Ovary (tissue), 7 donors: ENCODE measurements at regions not wholly inside any gene's neighbourhood (a gene's known extent, or its start where the extent isn't known, plus 50 kb on each side); places are given as distances from the start of the nearest gene placed in this dataset.
"Not testable (repeated sequence)": the region's sequence is repeated elsewhere in the genome, so short reads cannot be mapped to it uniquely, and the experiment has no call there.

Experiments used
- DNase-seq, 5 donors: peaks; one replicate each; pipeline ENCODE4 v3.0.0-alpha.2; 2019 to 2020
- H3K27ac ChIP-seq, 2 donors: fragments of 200-600 bp; one replicate each; pipeline versions ENCODE4 v1.5.1 to v1.8.0; 2019 to 2022
- H3K27me3 ChIP-seq: fragments of 200-600 bp; one replicate; pipeline ENCODE4 v1.8.0; 2022
- H3K36me3 ChIP-seq: fragments of 200-600 bp; sonication (generic); one replicate; pipeline ENCODE4 v1.5.1; 2019
- H3K4me1 ChIP-seq: one replicate; pipeline ENCODE4 v1.8.1; 2013; ENCODE audit warnings: mild to moderate bottlenecking, moderate library complexity; ENCODE audit not compliant: insufficient read depth
- H3K4me3 ChIP-seq: fragments of 200-600 bp; sonication (generic); one replicate; pipeline ENCODE4 v1.5.1; 2017
- H3K9me3 ChIP-seq, 2 donors: fragments of 200-600 bp in 1 of 2; sonication (generic) in 1 of 2; one replicate each; pipeline versions ENCODE4 v1.5.1 to v1.8.1; 2013 to 2019; ENCODE audit warnings: mild to moderate bottlenecking in 1 of 2, moderate library complexity in 1 of 2
- EP300 ChIP-seq: sonication (generic); formaldehyde crosslinking; IDR thresholded peaks from one replicate; pipeline ENCODE4 v1.6.1; 2017; ENCODE audit warnings: antibody characterized with exemption
- POLR2A ChIP-seq: fragments of 450-650 bp; IDR thresholded peaks from one replicate; pipeline ENCODE4 v1.6.1; 2017; ENCODE audit warnings: antibody characterized with exemption, mild to moderate bottlenecking, moderate library complexity
- WGBS, 3 donors: extraction: QIAGEN DNeasy Blood & Tissue Kit in 1 of 3; methylation state at CpG; one replicate each; pipeline versions ENCODE4 v1.1.5 to v1.1.7; 2013 to 2017; 5-methylcytosine and 5-hydroxymethylcytosine counted together
- intact Hi-C, 4 donors: fragments of 100-400 bp; cut with DNase I; formaldehyde crosslinking; loops; one replicate each; pipeline versions ENCODE4 v1.11.0 to v1.15.1; 2022 to 2023
- TF ChIP-seq, protein P1 (sequence below), 3 donors: fragments of 450-650 bp in 2 of 3; fragments of 200-600 bp in 1 of 3; IDR thresholded peaks; one replicate each; pipeline versions ENCODE4 v1.5.1 to v1.8.0; 2016 to 2022; ENCODE audit warnings: antibody characterized with exemption in 3 of 3, mild to moderate bottlenecking in 1 of 3
- donor health status: DM: no; HTN: no; CAD: no; lungs with moderate emphysema.
- donor health status: DM: no; HTN: no; CAD: no.
- donor health status: Bipolar disorder and iron deficiency.
- donor health status: DM: no; HTN: no; CAD: no.
- donor health status: DM: yes; HTN: yes; CAD: no.

DNA sequence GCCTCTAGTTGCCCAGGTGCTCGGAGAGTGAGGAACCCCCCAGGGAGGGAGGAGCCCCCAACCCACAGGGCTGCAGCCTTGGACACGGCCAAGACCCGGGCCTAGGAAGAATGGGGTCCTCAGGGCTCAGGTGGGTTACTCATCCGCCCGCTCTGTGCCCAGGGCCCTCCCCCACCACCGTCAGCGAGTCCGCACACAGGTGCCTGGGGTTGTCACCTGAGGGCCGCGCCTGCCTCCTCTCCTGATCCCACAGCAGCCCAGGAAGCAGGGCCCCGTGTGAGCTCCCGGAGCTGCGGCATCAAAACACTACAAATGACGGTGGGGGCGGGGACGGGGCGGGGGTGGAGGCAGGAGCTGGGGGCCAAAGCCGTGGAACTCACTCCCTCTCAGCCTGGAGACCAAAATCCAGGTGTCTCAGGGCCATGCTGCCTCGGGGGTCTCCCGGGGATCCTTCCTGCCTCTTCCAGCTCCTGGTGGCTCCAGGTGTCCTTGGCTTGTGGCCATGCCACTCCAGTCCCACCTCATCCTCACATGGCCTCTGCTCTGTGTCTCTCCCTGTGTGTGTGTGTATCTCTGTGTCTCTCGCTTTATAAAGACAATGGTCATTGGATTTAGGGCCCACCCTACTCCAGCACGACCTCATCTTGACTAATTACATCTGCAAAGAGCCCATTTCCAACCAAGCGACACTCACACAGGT lies 172.7 kb downstream of the NPIPB11 start:
- H3K27ac ChIP-seq, H3K9me3 ChIP-seq, H3K4me3 ChIP-seq, H3K4me1 ChIP-seq, H3K27me3 ChIP-seq, intact Hi-C loops, H3K36me3 ChIP-seq: not testable (repeated sequence)
- WGBS, 3 donors: 91 to 99% (median 94%) methylated on average over 12 to 23 of the region's 23 CpGs
- DNase-seq: peak in 2 of 5 donors; percentile 17 to 26

DNA sequence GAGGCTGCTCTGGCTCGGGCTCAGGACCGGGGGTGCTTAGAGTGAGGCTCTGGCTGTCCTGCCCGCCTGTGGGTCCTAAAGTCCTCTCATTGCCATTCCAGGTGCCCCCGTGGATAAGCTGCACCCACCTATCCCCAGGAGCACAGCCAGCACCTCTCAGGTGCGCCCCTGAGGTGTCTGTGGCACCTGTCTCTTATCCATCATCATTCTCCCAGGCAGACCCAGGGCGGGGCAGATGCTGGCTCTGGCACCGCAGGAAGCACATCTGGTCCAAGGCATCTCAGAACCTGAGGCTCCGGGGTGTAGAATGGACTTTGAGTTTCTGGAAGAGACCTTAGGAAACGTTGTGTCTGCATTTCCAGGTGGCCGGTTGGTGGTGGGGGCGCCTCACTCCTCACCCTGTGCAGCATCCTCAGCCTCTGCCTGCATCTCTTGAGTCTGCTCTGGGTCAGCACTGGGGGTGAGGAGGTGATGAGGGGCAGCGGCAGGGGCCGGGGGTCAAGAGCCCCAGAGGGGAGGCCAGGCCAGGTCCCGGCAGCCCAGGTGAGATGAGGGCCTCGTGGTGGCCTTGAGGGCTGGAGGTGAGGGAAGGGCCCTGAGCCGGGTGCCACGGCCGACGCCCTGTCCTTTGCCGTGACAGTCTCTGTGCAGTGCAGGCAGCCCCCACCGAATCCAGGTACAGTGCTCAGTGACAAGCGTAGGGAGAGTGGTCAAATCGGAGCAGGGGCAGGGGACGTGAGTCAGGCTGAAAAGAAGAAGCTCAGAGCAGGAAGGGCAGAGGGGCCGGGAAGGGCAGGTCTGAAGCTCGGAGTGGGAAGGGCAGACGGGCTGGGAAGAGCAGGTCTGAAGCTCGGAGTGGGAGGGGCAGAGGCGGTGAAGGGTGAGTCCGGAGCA lies 173.5 kb downstream of the NPIPB11 start:
- H3K4me3 ChIP-seq: no peak overlapping the region
- no peaks in the 10 kb centered on the region for H3K27me3 ChIP-seq
- WGBS, 3 donors: 90 to 96% (median 94%) methylated on average over 30 of the region's 30 CpGs
- intact Hi-C loops: no loop called here
- peaks cover 9% of the 10 kb centered on the region for H3K4me1 ChIP-seq
- TF ChIP-seq, protein P1, sequence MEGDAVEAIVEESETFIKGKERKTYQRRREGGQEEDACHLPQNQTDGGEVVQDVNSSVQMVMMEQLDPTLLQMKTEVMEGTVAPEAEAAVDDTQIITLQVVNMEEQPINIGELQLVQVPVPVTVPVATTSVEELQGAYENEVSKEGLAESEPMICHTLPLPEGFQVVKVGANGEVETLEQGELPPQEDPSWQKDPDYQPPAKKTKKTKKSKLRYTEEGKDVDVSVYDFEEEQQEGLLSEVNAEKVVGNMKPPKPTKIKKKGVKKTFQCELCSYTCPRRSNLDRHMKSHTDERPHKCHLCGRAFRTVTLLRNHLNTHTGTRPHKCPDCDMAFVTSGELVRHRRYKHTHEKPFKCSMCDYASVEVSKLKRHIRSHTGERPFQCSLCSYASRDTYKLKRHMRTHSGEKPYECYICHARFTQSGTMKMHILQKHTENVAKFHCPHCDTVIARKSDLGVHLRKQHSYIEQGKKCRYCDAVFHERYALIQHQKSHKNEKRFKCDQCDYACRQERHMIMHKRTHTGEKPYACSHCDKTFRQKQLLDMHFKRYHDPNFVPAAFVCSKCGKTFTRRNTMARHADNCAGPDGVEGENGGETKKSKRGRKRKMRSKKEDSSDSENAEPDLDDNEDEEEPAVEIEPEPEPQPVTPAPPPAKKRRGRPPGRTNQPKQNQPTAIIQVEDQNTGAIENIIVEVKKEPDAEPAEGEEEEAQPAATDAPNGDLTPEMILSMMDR (IDR thresholded peaks at IDR 0.05): no peak
- TF ChIP-seq EP300 (no peak), POLR2A (no peak)
- no peaks in the 10 kb centered on the region for H3K36me3 ChIP-seq
- no peak overlapping the region for H3K27ac ChIP-seq
- H3K9me3 ChIP-seq: no peaks in the 10 kb centered on the region
- DNase-seq: peak in 2 of 5 donors; percentile 18 to 22

DNA sequence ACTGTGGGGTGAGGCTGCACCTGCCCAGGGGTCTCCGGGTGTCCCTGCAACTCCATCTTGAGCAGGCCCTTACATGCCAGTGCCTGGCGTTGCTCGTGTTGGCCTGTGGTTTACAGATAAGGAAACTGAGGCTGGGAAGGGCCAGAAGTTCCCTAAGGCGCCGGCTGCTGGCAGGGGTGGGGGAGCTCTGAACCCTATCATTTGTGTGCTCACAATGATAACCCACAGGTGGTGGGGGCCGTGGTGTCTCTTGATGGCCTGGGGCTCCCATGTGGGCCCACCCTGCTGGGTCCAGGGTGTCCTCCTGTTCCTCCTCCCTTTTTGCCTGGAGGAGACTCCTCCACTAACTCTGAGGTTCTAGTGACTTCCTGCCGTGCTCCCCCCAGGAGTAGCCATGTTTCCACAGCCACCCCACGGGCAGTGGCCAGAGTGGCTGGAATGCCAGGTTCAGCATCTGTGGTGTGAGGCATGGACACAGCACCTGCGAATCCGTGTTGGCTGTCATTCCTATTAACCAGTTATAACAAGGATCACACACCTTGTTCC lies 174.3 kb downstream of the NPIPB11 start:
- H3K27me3 ChIP-seq, H3K4me3 ChIP-seq, H3K9me3 ChIP-seq, H3K36me3 ChIP-seq, H3K4me1 ChIP-seq, intact Hi-C loops: not testable (repeated sequence)
- WGBS, 3 donors: 84 to 88% (median 88%) methylated on average over 10 of the region's 10 CpGs
- peak overlapping the region in 1 of 2 donors; percentile 66 for H3K27ac ChIP-seq
- peak in 1 of 5 donors; percentile 31 for DNase-seq

DNA sequence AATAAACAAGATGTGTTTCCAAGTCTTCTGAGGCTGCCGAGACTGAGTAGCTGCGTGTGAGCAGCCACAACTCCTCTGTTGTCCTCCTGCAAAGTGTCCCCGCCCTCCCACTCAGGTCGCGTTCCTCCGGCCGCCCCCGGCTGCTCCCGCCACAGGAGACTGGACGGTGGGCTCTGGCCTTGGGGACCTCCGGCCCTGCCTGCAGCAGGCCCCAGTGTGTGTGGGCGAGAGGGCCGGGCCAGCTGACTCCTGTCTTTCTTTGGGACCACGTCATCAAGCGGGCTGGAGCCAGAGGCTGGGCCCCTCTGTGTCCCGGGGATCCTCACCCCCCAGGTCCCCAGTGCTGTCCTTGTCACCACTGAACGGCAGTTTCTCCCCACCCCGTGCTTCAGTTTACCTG lies 175.3 kb downstream of the NPIPB11 start:
- H3K36me3 ChIP-seq: no peaks in the 10 kb centered on the region
- DNase-seq: peak in 2 of 5 donors; percentile 59 to 67
- no peaks in the 10 kb centered on the region for H3K27me3 ChIP-seq
- H3K4me1 ChIP-seq: peaks cover 9% of the 10 kb centered on the region
- no peaks in the 10 kb centered on the region for H3K9me3 ChIP-seq
- TF ChIP-seq POLR2A: no peak
- TF ChIP-seq, protein P1 (IDR thresholded peaks at IDR 0.05): no peak
- TF ChIP-seq EP300: no peak
- H3K4me3 ChIP-seq: no peak overlapping the region
- 19 to 43% (median 23%) methylated on average over 18 of the region's 18 CpGs for WGBS, 3 donors
- intact Hi-C loops: no loop called here
- H3K27ac ChIP-seq: peak overlapping the region; percentile 22 to 66

DNA sequence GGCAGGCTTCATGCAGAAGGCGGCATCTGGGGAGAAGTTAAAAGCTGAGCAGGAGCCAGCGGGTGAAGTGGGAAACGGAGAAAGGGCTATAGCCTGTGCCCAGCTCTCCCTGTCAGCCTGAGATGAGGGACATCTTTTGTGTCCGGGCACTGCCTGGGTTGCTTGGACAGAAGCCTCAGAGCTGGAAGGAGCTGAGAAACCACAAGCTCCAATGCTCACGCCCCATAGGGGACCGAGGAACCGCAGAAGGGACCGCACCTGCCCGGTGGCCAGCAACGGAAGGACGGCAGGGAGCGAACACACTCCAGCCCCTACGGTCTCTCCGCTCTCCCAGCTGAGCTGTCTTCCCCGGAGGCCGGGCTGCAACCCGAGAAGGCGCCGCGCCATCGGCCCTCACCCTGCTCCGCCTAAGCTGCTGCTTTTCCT lies 175.8 kb downstream of the NPIPB11 start:
- peak overlapping the region; percentile 66 to 81 for H3K27ac ChIP-seq
- H3K4me3 ChIP-seq: no peak overlapping the region
- TF ChIP-seq POLR2A (no peak), EP300 (no peak)
- TF ChIP-seq, protein P1 (IDR thresholded peaks at IDR 0.05): no peak
- H3K9me3 ChIP-seq: no peaks in the 10 kb centered on the region
- H3K4me1 ChIP-seq: peaks cover 9% of the 10 kb centered on the region
- DNase-seq: peak in 3 of 5 donors; percentile 50 to 75 (median 66)
- H3K36me3 ChIP-seq: no peaks in the 10 kb centered on the region
- intact Hi-C loops: no loop called here
- 20 to 49% (median 33%) methylated on average over 8 to 22 of the region's 22 CpGs for WGBS, 3 donors
- no peaks in the 10 kb centered on the region for H3K27me3 ChIP-seq

DNA sequence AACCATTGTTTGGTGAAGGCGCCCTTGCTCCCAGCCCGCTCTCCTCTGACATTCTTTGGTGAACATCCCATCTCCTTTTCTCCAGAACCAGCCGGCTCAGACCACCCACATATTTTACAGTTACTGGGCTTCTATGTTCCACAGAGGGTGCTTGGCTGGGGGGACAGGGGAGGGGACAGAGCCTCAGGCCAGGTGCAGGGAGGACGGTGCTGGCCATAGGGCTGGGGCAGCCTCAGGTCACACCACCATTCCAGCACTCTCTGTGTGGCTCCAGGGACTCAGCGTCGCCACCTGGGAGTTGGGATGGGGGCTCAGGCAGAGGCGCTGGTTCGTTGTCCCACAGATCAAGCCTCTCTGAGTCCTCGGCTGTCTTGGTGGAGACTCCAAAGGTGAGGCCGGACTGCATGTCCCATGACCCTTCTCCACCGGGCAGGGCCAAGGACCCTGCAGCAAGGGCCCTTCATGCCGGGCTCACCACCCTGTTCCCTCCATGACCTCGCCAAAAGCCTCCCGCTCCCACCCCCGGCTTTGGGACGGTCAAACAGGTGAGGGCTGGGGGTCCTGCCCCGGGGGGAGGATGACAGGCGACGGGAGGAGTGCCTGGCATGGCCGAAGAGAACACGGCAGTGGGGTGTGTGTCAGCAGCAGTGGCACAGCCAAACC lies 176.4 kb downstream of the NPIPB11 start:
- H3K27ac ChIP-seq: peak overlapping the region; percentile 66 to 81
- WGBS, 3 donors: 71 to 76% (median 73%) methylated on average over 18 to 21 of the region's 21 CpGs
- H3K36me3 ChIP-seq, H3K4me3 ChIP-seq, H3K4me1 ChIP-seq, intact Hi-C loops, H3K27me3 ChIP-seq, H3K9me3 ChIP-seq: not testable (repeated sequence)
- DNase-seq: peak in 1 of 5 donors; percentile 44

DNA sequence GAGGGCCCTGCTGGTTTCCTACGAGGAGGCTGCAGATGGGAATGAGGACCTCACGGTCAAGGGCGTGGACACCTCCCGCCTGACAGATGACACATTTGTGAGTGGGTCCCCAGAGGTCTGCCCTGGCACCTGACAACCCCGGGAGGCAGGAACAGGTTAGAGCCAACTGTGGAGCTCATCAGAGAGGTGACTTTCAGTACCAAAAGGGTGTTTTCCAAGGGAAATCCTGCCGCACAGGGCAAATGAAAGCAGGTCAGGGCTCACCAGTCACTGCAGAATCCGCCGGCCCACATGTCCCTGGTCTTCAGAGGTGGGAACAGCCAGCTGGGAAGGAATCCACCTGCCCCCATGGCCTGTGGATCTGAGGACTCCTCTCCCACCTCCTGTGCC lies 176.9 kb downstream of the NPIPB11 start:
- H3K27me3 ChIP-seq, H3K9me3 ChIP-seq, H3K36me3 ChIP-seq, H3K4me1 ChIP-seq, H3K4me3 ChIP-seq, intact Hi-C loops: not testable (repeated sequence)
- peak in 1 of 5 donors; percentile 26 for DNase-seq
- WGBS, 3 donors: 70 to 84% (median 78%) methylated on average over 8 of the region's 8 CpGs
- H3K27ac ChIP-seq: peak overlapping the region in 1 of 2 donors; percentile 66
